ENCODE measurements at regions not wholly inside any gene's neighbourhood (a gene's known extent, or its start where the extent isn't known, plus 50 kb on each side); places are given as distances from the start of the nearest gene placed in this dataset.

- no peaks in the 10 kb centered on the region for H3K36me3 ChIP-seq (ENCODE audit: control insufficient read depth, insufficient read depth, low read length)
- peak in 1 of 2 donors; percentile 56 for DNase-seq (ENCODE audit: low read depth in 2 of 2)
- TF ChIP-seq, protein P1, sequence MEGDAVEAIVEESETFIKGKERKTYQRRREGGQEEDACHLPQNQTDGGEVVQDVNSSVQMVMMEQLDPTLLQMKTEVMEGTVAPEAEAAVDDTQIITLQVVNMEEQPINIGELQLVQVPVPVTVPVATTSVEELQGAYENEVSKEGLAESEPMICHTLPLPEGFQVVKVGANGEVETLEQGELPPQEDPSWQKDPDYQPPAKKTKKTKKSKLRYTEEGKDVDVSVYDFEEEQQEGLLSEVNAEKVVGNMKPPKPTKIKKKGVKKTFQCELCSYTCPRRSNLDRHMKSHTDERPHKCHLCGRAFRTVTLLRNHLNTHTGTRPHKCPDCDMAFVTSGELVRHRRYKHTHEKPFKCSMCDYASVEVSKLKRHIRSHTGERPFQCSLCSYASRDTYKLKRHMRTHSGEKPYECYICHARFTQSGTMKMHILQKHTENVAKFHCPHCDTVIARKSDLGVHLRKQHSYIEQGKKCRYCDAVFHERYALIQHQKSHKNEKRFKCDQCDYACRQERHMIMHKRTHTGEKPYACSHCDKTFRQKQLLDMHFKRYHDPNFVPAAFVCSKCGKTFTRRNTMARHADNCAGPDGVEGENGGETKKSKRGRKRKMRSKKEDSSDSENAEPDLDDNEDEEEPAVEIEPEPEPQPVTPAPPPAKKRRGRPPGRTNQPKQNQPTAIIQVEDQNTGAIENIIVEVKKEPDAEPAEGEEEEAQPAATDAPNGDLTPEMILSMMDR (conservative IDR thresholded peaks at IDR 0.05 in 1 of 2, IDR thresholded peaks at IDR 0.05 in 1 of 2; ENCODE audit: low read depth in 1 of 2, low read length in 2 of 2), result no peak
- no peak for TF ChIP-seq EZH2 (IDR thresholded peaks at IDR 0.05; ENCODE audit: low read length, missing control alignments)
- no peaks in the 10 kb centered on the region for H4K20me1 ChIP-seq (ENCODE audit: control insufficient read depth, extremely low read depth, insufficient read depth, low read length)
- H3K4me3 ChIP-seq (replicated peaks in 1 of 4; ENCODE audit: control extremely low read depth in 1 of 4, insufficient read depth in 1 of 4, low read depth in 3 of 4, low read length in 4 of 4), result no peak overlapping the region
- H3K4me1 ChIP-seq (ENCODE audit: control insufficient read depth, extremely low read depth, insufficient read depth, low read length), result no peaks in the 10 kb centered on the region
- no peaks in the 10 kb centered on the region for H3K79me2 ChIP-seq (ENCODE audit: control insufficient read depth, insufficient read depth, low read length)
- no peak overlapping the region for H3K27ac ChIP-seq (ENCODE audit: insufficient read depth, low read length)
- H3K9ac ChIP-seq (ENCODE audit: insufficient read depth, low read length), result no peak overlapping the region
- no peak overlapping the region for H2AFZ ChIP-seq (ENCODE audit: low read length)
- no peak overlapping the region for H3K4me2 ChIP-seq (ENCODE audit: extremely low read depth, insufficient read depth, low read length)
- no peaks in the 10 kb centered on the region for H3K27me3 ChIP-seq (ENCODE audit: control insufficient read depth, insufficient read depth, low read length)
- no peaks in the 10 kb centered on the region for H3K9me3 ChIP-seq (ENCODE audit: control insufficient read depth, insufficient read depth, low read depth, low read length)
Measured at GRCh38 chr18:27717816-27718215, 459.1 kb downstream of the CDH2 start.

DNA sequence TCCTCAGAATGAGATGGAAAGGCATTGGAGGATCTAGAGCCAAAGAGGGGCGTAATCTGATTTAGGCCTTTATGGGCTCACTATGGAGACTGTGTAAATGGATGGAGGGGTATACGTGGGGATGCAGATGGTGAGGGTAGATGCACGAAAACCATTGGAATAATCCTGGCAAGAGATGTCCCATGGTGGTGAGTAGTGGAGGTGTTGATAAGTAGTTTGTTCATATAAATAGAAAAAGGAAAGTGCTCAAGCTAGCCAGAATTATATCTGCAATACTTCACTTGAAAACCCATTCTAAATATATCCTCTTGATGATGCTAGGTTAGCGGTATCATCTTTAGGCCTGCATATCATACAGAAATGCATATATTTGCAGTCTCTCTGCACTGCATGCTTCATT, 459.7 kb downstream of the CDH2 start:
- no peak for DNase-seq (ENCODE audit: low read depth in 2 of 2)
- no peak overlapping the region for H3K4me2 ChIP-seq (ENCODE audit: extremely low read depth, insufficient read depth, low read length)
- no peak overlapping the region for H3K27ac ChIP-seq (ENCODE audit: insufficient read depth, low read length)
- H3K9ac ChIP-seq (ENCODE audit: insufficient read depth, low read length), result no peak overlapping the region
- H3K4me1 ChIP-seq (ENCODE audit: control insufficient read depth, extremely low read depth, insufficient read depth, low read length), result no peaks in the 10 kb centered on the region
- no peaks in the 10 kb centered on the region for H3K9me3 ChIP-seq (ENCODE audit: control insufficient read depth, insufficient read depth, low read depth, low read length)
- H2AFZ ChIP-seq (ENCODE audit: low read length), result no peak overlapping the region
- no peak for TF ChIP-seq EZH2 (IDR thresholded peaks at IDR 0.05; ENCODE audit: low read length, missing control alignments)
- TF ChIP-seq, protein P1 (conservative IDR thresholded peaks at IDR 0.05 in 1 of 2, IDR thresholded peaks at IDR 0.05 in 1 of 2; ENCODE audit: low read depth in 1 of 2, low read length in 2 of 2), result no peak
- no peaks in the 10 kb centered on the region for H3K36me3 ChIP-seq (ENCODE audit: control insufficient read depth, insufficient read depth, low read length)
- H3K79me2 ChIP-seq (ENCODE audit: control insufficient read depth, insufficient read depth, low read length), result no peaks in the 10 kb centered on the region
- no peaks in the 10 kb centered on the region for H3K27me3 ChIP-seq (ENCODE audit: control insufficient read depth, insufficient read depth, low read length)
- no peak overlapping the region for H3K4me3 ChIP-seq (replicated peaks in 1 of 4; ENCODE audit: control extremely low read depth in 1 of 4, insufficient read depth in 1 of 4, low read depth in 3 of 4, low read length in 4 of 4)
- no peaks in the 10 kb centered on the region for H4K20me1 ChIP-seq (ENCODE audit: control insufficient read depth, extremely low read depth, insufficient read depth, low read length)

GRCh38 chr18:27715751-27716150, 461.2 kb downstream of the CDH2 start:
- Histone ChIP-seq H3K9me3 (ENCODE audit: control insufficient read depth, insufficient read depth, low read depth, low read length) (no peaks in the 10 kb centered on the region), H3K4me1 (ENCODE audit: control insufficient read depth, extremely low read depth, insufficient read depth, low read length) (no peaks in the 10 kb centered on the region), H3K36me3 (ENCODE audit: control insufficient read depth, insufficient read depth, low read length) (no peaks in the 10 kb centered on the region), H3K9ac (ENCODE audit: insufficient read depth, low read length) (no peak overlapping the region), H3K4me2 (ENCODE audit: extremely low read depth, insufficient read depth, low read length) (no peak overlapping the region), H4K20me1 (ENCODE audit: control insufficient read depth, extremely low read depth, insufficient read depth, low read length) (no peaks in the 10 kb centered on the region), H3K27ac (ENCODE audit: insufficient read depth, low read length) (no peak overlapping the region), H3K27me3 (ENCODE audit: control insufficient read depth, insufficient read depth, low read length) (no peaks in the 10 kb centered on the region), H3K4me3 (replicated peaks in 1 of 4; ENCODE audit: control extremely low read depth in 1 of 4, insufficient read depth in 1 of 4, low read depth in 3 of 4, low read length in 4 of 4) (no peak overlapping the region), H2AFZ (ENCODE audit: low read length) (no peak overlapping the region), H3K79me2 (ENCODE audit: control insufficient read depth, insufficient read depth, low read length) (no peaks in the 10 kb centered on the region)
- TF ChIP-seq EZH2 (IDR thresholded peaks at IDR 0.05; ENCODE audit: low read length, missing control alignments), result no peak
- TF ChIP-seq, protein P1 (conservative IDR thresholded peaks at IDR 0.05 in 1 of 2, IDR thresholded peaks at IDR 0.05 in 1 of 2; ENCODE audit: low read depth in 1 of 2, low read length in 2 of 2), result no peak
- no peak for DNase-seq (ENCODE audit: low read depth in 2 of 2)

Data from fibroblast of lung (primary cell).